Panc1 (cell line): ENCODE measurements at regions not wholly inside any gene's neighbourhood (a gene's known extent, or its start where the extent isn't known, plus 50 kb on each side); places are given as distances from the start of the nearest gene placed in this dataset.

Experiments used
- ATAC-seq: fragments of 200-7000 bp; cut with Tn5 transposase; 2 replicates; pipeline ENCODE4 v1.9.1; 2020; ENCODE audit warnings: mild to moderate bottlenecking, moderate library complexity
- BruUV-seq: library from RNA; stranded (reverse); fragments of 400-500 nt; replicated peaks from 2 replicates; lab custom pipeline; 2021; lab: Mats Ljungman, UMichigan
- CTCF ChIA-PET: fragments of 300-600 bp; sonication (Branson Sonifier 250); formaldehyde crosslinking; loops from one replicate; lab custom pipeline; 2022; ENCODE audit warnings: antibody characterized with exemption; lab: Charles Lee
- POLR2A ChIA-PET: fragments of 300-600 bp; sonication (Branson Sonifier 250); formaldehyde crosslinking; loops from one replicate; lab custom pipeline; 2022; ENCODE audit warnings: antibody characterized with exemption; lab: Charles Lee
- DNase-seq: peaks from one replicate; pipeline ENCODE4 v3.0.0-alpha.2; 2010; ENCODE audit warnings: low read depth, low spot score
- H3K27ac ChIP-seq: 2 replicates; pipeline ENCODE4 v1.5.1; 2011; ENCODE audit warnings: mild to moderate bottlenecking, low read length, inconsistent platforms
- H3K27me3 ChIP-seq: fragments of 200-500 bp; sonication (Bioruptor generic); 2 replicates; pipeline ENCODE4 v1.6.0; 2014; ENCODE audit warnings: low read length, inconsistent platforms; ENCODE audit not compliant: control insufficient read depth, insufficient read depth
- H3K36me3 ChIP-seq: fragments of 200-500 bp; sonication (Bioruptor generic); 2 replicates; pipeline ENCODE4 v1.5.1; 2014; ENCODE audit warnings: inconsistent platforms, mild to moderate bottlenecking, low read length, moderate library complexity; ENCODE audit not compliant: control insufficient read depth, insufficient read depth
- H3K4me1 ChIP-seq: 2 replicates; pipeline ENCODE4 v1.5.1; 2011; ENCODE audit warnings: inconsistent platforms, mild to moderate bottlenecking, low read length, moderate library complexity; ENCODE audit not compliant: control insufficient read depth, insufficient read depth
- H3K4me3 ChIP-seq, 2 experiments: 2 replicates each; pipeline ENCODE4 v1.5.1; 2011 to 2012; ENCODE audit warnings: low read depth in 2 of 2, low read length in 2 of 2, mild to moderate bottlenecking in 2 of 2, inconsistent platforms in 1 of 2, moderate library complexity in 1 of 2
- H3K9me3 ChIP-seq: fragments of 200-500 bp; sonication (Bioruptor generic); 2 replicates; pipeline ENCODE4 v1.5.1; 2014; ENCODE audit warnings: low read depth, mild to moderate bottlenecking, inconsistent platforms, low read length, moderate library complexity; ENCODE audit not compliant: control insufficient read depth, insufficient read depth
- CTCF ChIP-seq: fragments of 450-650 bp; IDR thresholded peaks from 2 replicates; pipeline ENCODE4 v1.5.1; 2017; ENCODE audit warnings: mild to moderate bottlenecking
- POLR2AphosphoS5 ChIP-seq: IDR thresholded peaks from 2 replicates; pipeline ENCODE4 v1.6.1; 2012; ENCODE audit warnings: mild to moderate bottlenecking, low read depth, low read length, moderate library complexity
- SIN3A ChIP-seq: IDR thresholded peaks from 2 replicates; pipeline ENCODE4 v1.6.1; 2012; ENCODE audit warnings: low read depth, mild to moderate bottlenecking, low read length, moderate library complexity, borderline replicate concordance; ENCODE audit not compliant: insufficient read depth
- TCF7L2 ChIP-seq: IDR thresholded peaks from 2 replicates; pipeline ENCODE4 v1.6.1; 2011; ENCODE audit warnings: mild to moderate bottlenecking, low read depth, low read length, inconsistent platforms
- in situ Hi-C: cut with HindIII; loops from 2 replicates; pipeline ENCODE4 v1.10.0; 2016; ENCODE audit warnings: low sequenced_read_pairs, low pct_unique_long_range_greater_than_20kb
- intact Hi-C: fragments of 100-400 bp; cut with micrococcal nuclease; formaldehyde crosslinking; loops from one replicate; pipeline ENCODE4 v1.10.0; 2022; ENCODE audit not compliant: unreplicated experiment
- TF ChIP-seq, protein P1 (sequence below), 2 experiments: IDR thresholded peaks; 2 replicates each; pipeline ENCODE4 v1.6.1; 2011 to 2012; ENCODE audit warnings: low read depth in 2 of 2, control low read depth in 1 of 2, low read length in 1 of 2, mild to moderate bottlenecking in 1 of 2, moderate library complexity in 1 of 2; ENCODE audit not compliant: insufficient read depth in 1 of 2

DNA sequence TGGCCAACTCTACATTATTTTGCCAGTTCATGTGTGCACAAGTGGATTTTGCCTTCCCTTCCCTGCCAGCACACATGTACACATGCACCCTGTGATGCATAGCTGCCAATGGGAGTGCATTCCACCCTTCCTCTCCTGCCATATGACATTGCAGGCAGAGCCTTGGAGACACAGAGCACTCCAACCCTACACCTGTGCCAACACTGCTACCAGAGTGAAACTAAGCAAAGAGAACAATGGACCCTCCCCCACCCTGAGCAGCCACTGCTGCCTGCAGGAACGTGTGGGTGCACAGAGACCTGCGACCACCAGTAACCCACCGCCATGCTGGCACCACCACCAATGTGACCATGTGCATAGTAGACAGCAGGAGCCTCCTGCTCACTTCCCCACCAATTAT lies 78.4 kb downstream of the ITM2A start:
- Histone ChIP-seq H3K27me3 (no peaks in the 10 kb centered on the region), H3K36me3 (no peaks in the 10 kb centered on the region), H3K9me3 (no peaks in the 10 kb centered on the region), H3K4me3 (no peak overlapping the region), H3K27ac (no peak overlapping the region), H3K4me1 (no peaks in the 10 kb centered on the region)
- ChIA-PET CTCF (no interaction called here), POLR2A (no interaction called here)
- no peak for TF ChIP-seq CTCF
- TF ChIP-seq POLR2AphosphoS5: no peak
- no peak for TF ChIP-seq TCF7L2
- TF ChIP-seq SIN3A: no peak
- TF ChIP-seq, protein P1, sequence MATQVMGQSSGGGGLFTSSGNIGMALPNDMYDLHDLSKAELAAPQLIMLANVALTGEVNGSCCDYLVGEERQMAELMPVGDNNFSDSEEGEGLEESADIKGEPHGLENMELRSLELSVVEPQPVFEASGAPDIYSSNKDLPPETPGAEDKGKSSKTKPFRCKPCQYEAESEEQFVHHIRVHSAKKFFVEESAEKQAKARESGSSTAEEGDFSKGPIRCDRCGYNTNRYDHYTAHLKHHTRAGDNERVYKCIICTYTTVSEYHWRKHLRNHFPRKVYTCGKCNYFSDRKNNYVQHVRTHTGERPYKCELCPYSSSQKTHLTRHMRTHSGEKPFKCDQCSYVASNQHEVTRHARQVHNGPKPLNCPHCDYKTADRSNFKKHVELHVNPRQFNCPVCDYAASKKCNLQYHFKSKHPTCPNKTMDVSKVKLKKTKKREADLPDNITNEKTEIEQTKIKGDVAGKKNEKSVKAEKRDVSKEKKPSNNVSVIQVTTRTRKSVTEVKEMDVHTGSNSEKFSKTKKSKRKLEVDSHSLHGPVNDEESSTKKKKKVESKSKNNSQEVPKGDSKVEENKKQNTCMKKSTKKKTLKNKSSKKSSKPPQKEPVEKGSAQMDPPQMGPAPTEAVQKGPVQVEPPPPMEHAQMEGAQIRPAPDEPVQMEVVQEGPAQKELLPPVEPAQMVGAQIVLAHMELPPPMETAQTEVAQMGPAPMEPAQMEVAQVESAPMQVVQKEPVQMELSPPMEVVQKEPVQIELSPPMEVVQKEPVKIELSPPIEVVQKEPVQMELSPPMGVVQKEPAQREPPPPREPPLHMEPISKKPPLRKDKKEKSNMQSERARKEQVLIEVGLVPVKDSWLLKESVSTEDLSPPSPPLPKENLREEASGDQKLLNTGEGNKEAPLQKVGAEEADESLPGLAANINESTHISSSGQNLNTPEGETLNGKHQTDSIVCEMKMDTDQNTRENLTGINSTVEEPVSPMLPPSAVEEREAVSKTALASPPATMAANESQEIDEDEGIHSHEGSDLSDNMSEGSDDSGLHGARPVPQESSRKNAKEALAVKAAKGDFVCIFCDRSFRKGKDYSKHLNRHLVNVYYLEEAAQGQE (IDR thresholded peaks at IDR 0.05; ENCODE audit: insufficient read depth in 1 of 2, low read depth in 2 of 2, low read length in 1 of 2): no peak
- ATAC-seq (no peak), DNase-seq (no peak)
- intact Hi-C loops: no loop called here
- in situ Hi-C loops: no loop called here
- BruUV-seq: no TSS peak

- BruUV-seq: no TSS peak
- CTCF ChIA-PET: no interaction called here
- in situ Hi-C loops: no loop called here
- no peak for ATAC-seq
- Histone ChIP-seq H3K4me3 (no peak overlapping the region), H3K4me1 (no peaks in the 10 kb centered on the region), H3K27ac (no peak overlapping the region), H3K9me3 (no peaks in the 10 kb centered on the region), H3K36me3 (no peaks in the 10 kb centered on the region), H3K27me3 (no peaks in the 10 kb centered on the region)
- intact Hi-C loops: no loop called here
- TF ChIP-seq POLR2AphosphoS5 (no peak), TCF7L2 (no peak), SIN3A (no peak), CTCF (no peak)
- TF ChIP-seq, protein P1 (IDR thresholded peaks at IDR 0.05; ENCODE audit: insufficient read depth in 1 of 2, low read depth in 2 of 2, low read length in 1 of 2): no peak
- POLR2A ChIA-PET: no interaction called here
- DNase-seq: no peak
Observed at GRCh38 chrX:79287724-79288123, 79.4 kb downstream of the ITM2A start.
